Stimulated activated CD8-positive, alpha-beta memory T cell treated with anti-CD3 and anti-CD28 coated beads, Interleukin-7, amount 100 ng/mL, for 4 hours (primary cell): ENCODE measurements at regions not wholly inside any gene's neighbourhood (a gene's known extent, or its start where the extent isn't known, plus 50 kb on each side); places are given as distances from the start of the nearest gene placed in this dataset.

Experiments
- DNase-seq, 2 donors: peaks; one replicate each; pipeline ENCODE4 v3.0.0-alpha.2; 2020; ENCODE audit warnings: low read depth in 2 of 2

- DNase-seq = no peak
Measured at GRCh38 chr12:126362493-126362892, 1297.3 kb downstream of the AACS start.

- DNase-seq = no peak
Measured at GRCh38 chr12:126362964-126363363, 1297.7 kb downstream of the AACS start.

DNA sequence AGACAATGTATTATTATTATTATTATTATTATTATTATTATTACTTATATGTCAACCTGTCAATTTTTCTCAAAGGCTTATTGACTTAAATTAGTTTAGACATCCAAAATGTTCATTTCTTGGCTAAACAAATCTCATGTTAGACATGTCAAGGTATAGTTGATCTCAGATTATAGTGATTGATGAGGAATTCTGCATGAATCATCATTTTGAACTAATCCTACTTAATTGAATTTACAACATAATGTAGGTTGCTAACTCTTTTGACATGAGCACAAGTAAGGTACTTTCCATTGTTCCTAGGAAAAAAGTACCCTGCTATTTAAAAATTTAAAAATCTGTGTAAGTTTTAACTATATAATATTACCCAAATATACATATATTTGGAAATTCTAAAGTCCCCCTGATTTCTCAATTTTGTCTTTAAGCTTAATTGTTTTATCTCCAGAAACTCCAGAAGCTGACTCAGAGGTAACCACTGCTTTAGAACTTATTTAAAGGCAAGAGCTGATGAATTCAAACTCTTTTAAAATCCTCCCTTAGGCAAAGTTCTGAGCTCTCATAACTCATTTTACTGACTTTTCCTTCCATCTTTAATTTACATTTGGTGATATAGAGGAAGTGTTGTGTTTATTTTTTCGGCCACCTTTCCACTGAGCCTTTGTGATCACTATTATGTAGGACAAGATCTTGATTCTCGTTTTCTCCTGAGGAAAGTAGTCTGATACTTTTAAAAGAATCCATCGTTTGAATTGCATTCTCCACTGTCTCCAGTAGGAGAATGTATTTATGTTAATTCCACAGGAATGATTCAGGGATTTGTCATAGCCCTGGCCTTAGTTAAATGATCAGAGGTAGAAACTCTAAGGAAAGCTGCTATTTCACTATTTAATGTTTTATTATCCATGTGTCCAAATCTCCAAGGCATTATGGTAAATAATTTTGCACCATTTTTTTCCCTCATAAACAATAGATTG lies 1304.5 kb downstream of the AACS start:
- DNase-seq = no peak

DNA sequence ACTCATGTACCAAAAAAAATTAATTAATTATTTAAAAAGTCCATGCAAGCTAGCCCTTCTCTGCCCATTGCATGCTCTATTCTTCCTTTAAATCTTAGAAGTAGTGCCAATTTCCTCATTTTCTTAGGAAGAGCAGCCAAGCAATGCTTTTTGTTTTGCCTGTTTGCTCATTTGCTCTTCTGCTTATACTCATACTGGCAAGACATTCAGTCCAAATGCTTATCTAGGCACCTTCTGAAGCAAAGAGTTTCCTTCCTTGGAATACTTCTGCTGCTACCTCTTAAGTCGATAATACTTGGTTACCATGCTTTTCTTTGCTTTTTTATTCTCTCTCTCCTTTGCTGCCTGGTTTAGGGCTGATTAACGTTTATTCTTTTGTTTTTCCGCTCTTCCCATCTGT lies 1318.3 kb downstream of the AACS start:
- DNase-seq = no peak

- DNase-seq = no peak
Measured at GRCh38 chr12:126384026-126384564, 1318.9 kb downstream of the AACS start.

- no peak for DNase-seq
Measured at GRCh38 chr12:126385785-126386184, 1320.5 kb downstream of the AACS start.

DNA sequence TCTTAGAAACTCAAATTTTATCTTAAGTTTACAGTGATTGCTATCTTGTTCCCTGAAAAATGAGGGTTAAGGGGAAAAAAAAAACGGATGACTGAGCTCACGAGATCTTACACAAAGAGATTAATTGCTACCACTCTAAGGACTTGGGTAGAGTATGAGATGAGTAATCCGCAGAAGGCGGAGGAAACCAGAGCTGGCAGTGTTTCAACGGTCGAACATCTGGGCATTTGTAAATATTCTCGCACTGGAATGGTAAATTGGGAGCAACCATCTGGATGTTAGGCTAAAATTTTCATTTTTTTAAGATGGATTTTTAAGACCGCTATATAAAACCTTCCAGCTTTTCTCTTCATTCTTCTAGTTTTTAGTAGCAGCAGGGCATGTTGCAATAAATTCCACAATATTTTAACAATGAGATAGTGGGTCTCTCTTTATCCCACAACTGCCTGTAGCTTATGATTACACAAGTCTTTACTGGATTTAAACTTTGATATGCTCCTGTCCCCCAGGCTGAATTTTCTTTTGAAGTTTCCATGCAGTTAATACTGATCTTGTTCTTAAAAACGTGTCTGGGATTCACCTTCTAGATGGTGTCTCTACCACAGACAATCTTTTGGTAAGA lies 1324.1 kb downstream of the AACS start:
- no peak for DNase-seq

- no peak for DNase-seq
Measured at GRCh38 chr12:126389961-126390360, 1324.7 kb downstream of the AACS start.

DNA sequence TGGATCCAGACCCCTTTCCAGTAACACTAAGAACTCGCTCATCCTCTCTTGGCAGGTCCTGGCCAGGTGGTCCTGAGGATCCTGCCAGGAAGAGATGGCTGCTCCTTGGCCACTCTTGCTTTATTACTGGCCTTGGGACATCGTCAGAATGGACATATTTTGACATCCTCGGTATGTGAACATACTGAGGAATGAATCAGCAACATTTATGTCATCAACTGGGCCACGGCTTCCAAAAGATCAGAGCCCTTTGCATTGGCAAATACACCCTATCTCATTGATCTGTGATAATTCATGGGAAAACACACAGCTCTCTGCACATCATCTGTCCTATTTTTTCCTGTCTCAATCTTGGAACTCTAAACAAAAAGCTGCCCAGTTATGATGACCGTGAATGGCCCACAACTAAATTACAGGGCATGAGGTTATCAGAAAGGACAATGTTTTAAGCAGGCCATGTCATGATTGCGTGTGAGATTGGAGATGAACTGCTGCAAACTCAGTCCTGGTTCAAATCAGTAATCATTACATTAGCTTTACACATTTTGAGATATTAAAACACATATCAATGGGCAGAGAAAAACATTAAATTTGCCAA lies 1325.8 kb downstream of the AACS start:
- no peak for DNase-seq

DNA sequence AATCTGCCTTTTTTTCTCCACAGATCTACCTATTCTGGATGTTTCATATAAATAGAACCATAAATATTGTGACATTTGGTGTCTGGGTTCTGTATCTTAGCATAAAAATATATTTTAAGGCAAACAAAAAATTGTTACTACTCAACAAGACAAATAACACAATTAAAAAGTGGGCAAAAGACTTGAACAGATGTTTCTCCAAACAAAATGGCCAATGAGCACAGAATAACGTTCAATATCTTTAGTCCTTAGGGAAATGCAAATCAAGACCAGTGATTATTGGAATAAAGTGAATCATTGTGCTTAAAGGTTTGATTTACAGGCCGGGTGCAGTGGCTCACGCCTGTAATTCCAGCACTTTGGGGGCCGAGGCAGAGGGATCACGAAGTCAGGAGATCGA lies 1331.3 kb downstream of the AACS start:
- DNase-seq = no peak

DNA sequence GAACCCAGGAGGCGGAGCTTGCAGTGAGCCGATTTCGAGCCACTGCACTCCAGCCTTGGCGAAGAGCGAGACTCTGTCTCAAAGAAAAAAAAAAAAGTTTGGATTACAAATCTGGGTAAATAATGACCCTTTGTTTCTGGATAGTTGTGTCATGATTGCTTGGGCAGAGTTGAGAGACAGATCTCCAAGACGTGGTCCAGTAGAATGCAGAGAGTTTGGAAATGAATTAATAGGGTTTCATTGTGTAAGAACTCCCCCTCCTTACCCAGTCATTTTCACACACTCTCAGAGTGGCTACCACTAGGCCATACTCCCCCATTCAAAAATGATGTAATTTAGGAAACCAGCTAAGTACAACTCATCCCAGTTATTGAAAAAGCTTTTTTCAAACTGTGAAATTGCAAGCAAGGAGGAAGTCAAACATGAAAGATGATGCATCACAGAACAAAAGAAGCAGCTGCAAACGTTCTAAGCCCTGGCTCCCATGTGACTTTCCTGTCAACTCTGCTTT lies 1331.9 kb downstream of the AACS start:
- DNase-seq = no peak

- no peak for DNase-seq
Measured at GRCh38 chr12:126397660-126398059, 1332.4 kb downstream of the AACS start.

DNA sequence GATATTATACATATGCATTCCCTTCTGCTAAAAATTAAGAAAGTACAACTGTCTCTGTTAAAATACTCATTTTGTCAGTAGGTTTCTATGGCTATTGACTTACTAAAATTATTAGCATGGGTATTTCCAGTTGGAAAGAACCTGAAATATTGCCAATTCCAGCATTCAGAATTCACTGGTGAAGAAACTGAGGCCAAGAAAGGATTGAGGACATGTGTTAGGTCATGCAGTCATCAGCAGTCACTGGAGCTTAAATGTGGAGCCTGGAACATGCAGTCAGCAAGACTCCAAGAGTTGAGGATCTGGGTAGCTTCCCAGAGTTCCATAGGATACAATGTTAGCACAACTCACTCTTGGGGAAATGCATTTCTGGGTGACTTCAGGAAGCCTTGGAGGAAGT lies 1335.6 kb downstream of the AACS start:
- DNase-seq = no peak

DNA sequence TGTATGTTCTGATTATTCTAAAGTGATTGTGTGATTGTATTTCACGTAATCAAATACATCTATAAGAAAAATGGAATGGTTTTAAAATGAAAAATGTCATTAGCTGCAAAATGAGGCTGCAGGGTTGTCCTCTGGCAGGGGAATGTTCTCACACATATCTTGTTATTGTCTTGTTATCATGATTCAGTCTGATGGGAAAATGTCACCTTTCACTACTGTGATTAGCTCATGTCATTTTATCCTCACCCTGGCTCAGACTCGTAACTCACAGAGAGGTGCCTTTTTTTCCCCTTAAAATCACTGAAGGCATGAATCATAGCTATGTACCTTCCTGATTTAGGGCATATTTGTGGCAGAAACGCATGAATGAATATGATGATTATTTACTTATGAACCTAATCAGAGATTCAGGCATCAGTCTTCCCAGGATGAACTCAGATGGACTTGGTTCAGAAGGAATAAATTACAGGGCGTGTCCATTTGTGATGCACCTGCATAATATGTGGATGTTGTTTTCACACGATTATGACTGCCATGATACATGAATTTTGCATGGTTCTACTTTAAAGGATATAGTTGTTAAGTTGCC lies 1339.2 kb downstream of the AACS start:
- no peak for DNase-seq

DNA sequence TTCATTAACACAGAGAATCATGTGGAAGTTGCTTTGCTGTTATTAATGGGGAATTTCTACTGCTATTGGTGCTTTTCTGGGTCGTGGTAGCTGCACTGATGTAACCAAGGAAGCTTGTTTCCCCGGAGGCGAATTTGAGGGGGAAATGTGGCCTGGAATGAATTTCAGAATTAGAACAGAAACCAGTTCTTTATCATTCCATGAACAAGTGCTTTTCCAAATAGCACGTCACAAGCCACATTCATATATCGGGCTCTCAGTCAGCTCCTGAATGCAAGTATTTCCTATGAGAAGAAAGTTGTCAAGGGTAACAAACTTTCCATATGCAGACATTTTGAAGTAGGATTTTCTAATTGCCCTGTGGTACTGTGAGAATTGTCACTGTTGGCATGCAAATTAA lies 1353.2 kb downstream of the AACS start:
- DNase-seq = no peak

- no peak for DNase-seq
Measured at GRCh38 chr12:126419131-126419530, 1353.9 kb downstream of the AACS start.

DNA sequence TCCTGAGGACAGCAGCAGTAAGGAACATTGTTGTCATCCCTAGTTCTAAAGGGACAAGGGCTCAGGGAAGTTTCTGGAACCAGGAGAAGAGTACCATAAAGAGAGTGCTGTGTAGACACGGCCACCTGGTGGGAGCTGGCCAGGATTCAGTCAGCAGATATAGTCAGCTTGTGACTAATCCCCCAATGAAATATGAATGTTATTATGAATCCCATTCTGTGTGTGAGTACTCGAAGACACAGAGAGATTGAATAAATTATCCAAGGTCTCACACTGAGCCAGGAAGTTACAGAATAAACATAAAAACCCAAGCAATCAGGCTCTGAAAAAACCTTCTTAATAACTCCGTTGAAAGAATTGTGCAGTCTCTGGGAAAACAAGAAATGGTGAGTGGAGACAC lies 1359.5 kb downstream of the AACS start:
- DNase-seq = no peak

GRCh38 chr12:126425264-126425663 lies 1360.0 kb downstream of the AACS start:
- DNase-seq = no peak

- DNase-seq = no peak
Measured at GRCh38 chr12:126428769-126429168, 1363.5 kb downstream of the AACS start.

- no peak for DNase-seq
Measured at GRCh38 chr12:126430921-126431320, 1365.7 kb downstream of the AACS start.

- no peak for DNase-seq
Measured at GRCh38 chr12:126431767-126432166, 1366.5 kb downstream of the AACS start.

DNA sequence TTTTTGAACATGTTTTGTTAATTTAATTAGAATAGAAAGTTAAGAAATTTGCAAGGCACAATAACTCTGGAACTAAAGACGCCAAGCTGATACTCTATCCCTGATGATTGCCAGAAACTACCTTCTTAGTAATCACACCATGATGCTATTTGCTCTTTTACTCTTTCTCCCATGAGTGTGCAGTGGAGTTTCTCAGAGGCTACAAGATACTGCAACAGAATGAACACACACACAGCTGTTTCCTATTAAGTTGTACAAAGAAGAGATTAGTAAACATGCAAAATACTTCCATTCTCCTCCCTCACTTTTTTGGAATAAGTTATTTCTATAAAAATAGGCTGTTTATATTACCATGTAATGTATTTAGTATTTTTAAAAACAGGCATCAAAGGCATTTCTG lies 1367.5 kb downstream of the AACS start:
- no peak for DNase-seq
